K562 (cell line): ENCODE measurements at regions not wholly inside any gene's neighbourhood (a gene's known extent, or its start where the extent isn't known, plus 50 kb on each side); places are given as distances from the start of the nearest gene placed in this dataset.

Source experiments
- ATAC-seq: fragments of 200-7000 bp; cut with Tn5 transposase; 3 replicates; pipeline ENCODE4 v1.9.1; 2020; ENCODE audit warnings: moderate library complexity
- BruUV-seq: library from RNA; stranded (reverse); fragments of 400-500 nt; replicated peaks from 2 replicates; lab custom pipeline; 2021; lab: Mats Ljungman, UMichigan
- CTCF ChIA-PET: fragments of 300-600 bp; formaldehyde crosslinking; extraction: SDS; loops from one replicate; lab custom pipeline; 2021; ENCODE audit warnings: low intra/inter-chr PET ratio; lab: Yijun Ruan, JAX
- POLR2A ChIA-PET: fragments of 300-600, 350-650 bp; sonication (Branson Sonifier 250); formaldehyde crosslinking; extraction: SDS; loops from one replicate; lab custom pipeline; 2021; ENCODE audit warnings: antibody characterized with exemption, inconsistent platforms; lab: Yijun Ruan, JAX
- DNase-seq, 4 experiments: peaks; one replicate each; pipeline versions ENCODE4 v3.0.0 to v3.0.0-alpha.2; 2011 to 2018; ENCODE audit warnings: low spot score in 3 of 4, mixed read lengths in 3 of 4; ENCODE audit errors: extremely low read depth in 1 of 4
- FAIRE-seq: peaks from 2 replicates; lab custom pipeline; 2011; peaks lifted over from hg19 to GRCh38; lab: Jason Lieb, UNC
- H2AFZ ChIP-seq: 2 replicates; pipeline ENCODE4 v1.6.0; 2011; ENCODE audit warnings: low read depth, low read length, control low read depth, inconsistent platforms
- H3K27ac ChIP-seq: fragments of 200-600 bp; 3 replicates; pipeline ENCODE4 v1.8.0; 2011; ENCODE audit warnings: low read depth, mild to moderate bottlenecking, control low read depth, inconsistent platforms, low read length, moderate library complexity, mixed read lengths; ENCODE audit errors: extremely low read depth
- H3K27me3 ChIP-seq, 2 experiments: fragments of 300-600 bp in 1 of 2; 2 replicates in 1 of 2; 3 replicates in 1 of 2; pipeline versions ENCODE4 v1.6.0 to v1.8.0; 2011; ENCODE audit warnings: inconsistent platforms in 2 of 2, low read length in 2 of 2, mild to moderate bottlenecking in 1 of 2, mixed read lengths in 1 of 2, moderate library complexity in 1 of 2; ENCODE audit not compliant: control insufficient read depth in 2 of 2, insufficient read depth in 2 of 2
- H3K36me3 ChIP-seq: fragments of 300-600 bp; 3 replicates; pipeline ENCODE4 v1.8.0; 2011; ENCODE audit warnings: mild to moderate bottlenecking, low read length, inconsistent platforms; ENCODE audit not compliant: control insufficient read depth, insufficient read depth
- H3K4me1 ChIP-seq, 2 experiments: fragments of 200-600 bp in 1 of 2; replicated peaks in 1 of 2; 2 replicates in 1 of 2; 3 replicates in 1 of 2; pipeline versions ENCODE4 v1.5.1 to v1.8.0; 2011; ENCODE audit warnings: inconsistent platforms in 2 of 2, low read length in 2 of 2, mild to moderate bottlenecking in 1 of 2, mixed read lengths in 1 of 2, moderate library complexity in 1 of 2; ENCODE audit not compliant: control insufficient read depth in 2 of 2, insufficient read depth in 2 of 2
- H3K4me2 ChIP-seq: 2 replicates; pipeline ENCODE4 v1.6.1; 2011; ENCODE audit warnings: low read length, control low read depth, inconsistent platforms, mixed read lengths; ENCODE audit not compliant: insufficient read depth
- H3K4me3 ChIP-seq: fragments of 200-600 bp; sonication (generic), shearing (Covaris generic); 2 replicates; pipeline ENCODE4 v1.5.1; 2016; ENCODE audit warnings: control low read depth, inconsistent platforms
- H3K79me2 ChIP-seq: fragments of 200-600 bp; 3 replicates; pipeline ENCODE4 v1.8.0; 2011; ENCODE audit warnings: low read length, inconsistent platforms; ENCODE audit not compliant: control insufficient read depth, insufficient read depth
- H3K9ac ChIP-seq, 2 experiments: 2 replicates each; pipeline versions ENCODE4 v1.6.0 to v1.6.1; 2011; ENCODE audit warnings: low read depth in 2 of 2, low read length in 2 of 2, control low read depth in 1 of 2, inconsistent platforms in 1 of 2, mild to moderate bottlenecking in 1 of 2, mixed read lengths in 1 of 2; ENCODE audit not compliant: insufficient read depth in 1 of 2
- H3K9me1 ChIP-seq: one replicate; pipeline ENCODE4 v1.6.0; 2011; ENCODE audit warnings: inconsistent platforms, mild to moderate bottlenecking, low read length, moderate library complexity; ENCODE audit not compliant: control insufficient read depth, insufficient read depth
- H3K9me3 ChIP-seq: replicated peaks from 2 replicates; pipeline ENCODE4 v1.5.1; 2011; ENCODE audit warnings: low read depth, low read length, inconsistent platforms; ENCODE audit not compliant: control insufficient read depth, insufficient read depth
- H4K20me1 ChIP-seq: replicated peaks from 2 replicates; pipeline ENCODE4 v1.6.1; 2011; ENCODE audit warnings: low read length, inconsistent platforms, mixed read lengths; ENCODE audit not compliant: control insufficient read depth, insufficient read depth
- BCLAF1 ChIP-seq, 2 experiments: fragments of 450-650 bp in 1 of 2; IDR thresholded peaks; 2 replicates each; pipeline ENCODE4 v1.6.1; 2011 to 2017; ENCODE audit warnings: low read depth in 2 of 2, antibody characterized with exemption in 1 of 2, borderline replicate concordance in 1 of 2, low read length in 1 of 2, mild to moderate bottlenecking in 1 of 2, mixed read lengths in 1 of 2; ENCODE audit not compliant: control insufficient read depth in 1 of 2
- C11orf30 ChIP-seq: fragments of 450-650 bp; IDR thresholded peaks from 2 replicates; pipeline ENCODE4 v1.6.1; 2016; ENCODE audit warnings: low read depth, mild to moderate bottlenecking
- CTCF ChIP-seq, 3 experiments: IDR thresholded peaks in 2 of 3; conservative IDR thresholded peaks in 1 of 3; 2 replicates each; pipeline ENCODE4 v1.5.1; 2011 to 2012; ENCODE audit warnings: low read length in 3 of 3, mild to moderate bottlenecking in 3 of 3, control low read depth in 2 of 3, improper control_type of control experiment in 1 of 3, inconsistent platforms in 1 of 3, low read depth in 1 of 3, mixed read lengths in 1 of 3, moderate library complexity in 1 of 3; ENCODE audit not compliant: insufficient read depth in 2 of 3
- HNRNPL ChIP-seq: fragments of 200-400 bp; formaldehyde crosslinking; IDR thresholded peaks from 2 replicates; pipeline ENCODE4 v1.6.1; 2017; ENCODE audit warnings: low read depth, mild to moderate bottlenecking, low read length
- PHB ChIP-seq: fragments of 250-450 bp; sonication (Bioruptor Pico); IDR thresholded peaks from 2 replicates; pipeline ENCODE4 v1.5.0; 2021
- PHB2 ChIP-seq: fragments of 450-650 bp; IDR thresholded peaks from 2 replicates; pipeline ENCODE4 v1.6.1; 2017; ENCODE audit warnings: low read depth
- PTTG1 ChIP-seq: fragments of 450-650 bp; IDR thresholded peaks from 2 replicates; pipeline ENCODE4 v1.6.1; 2016; ENCODE audit warnings: low read depth, mild to moderate bottlenecking, missing genetic modification characterization, missing compliant biosample characterization
- RFX5 ChIP-seq: IDR thresholded peaks from 2 replicates; pipeline ENCODE4 v1.6.1; 2011; ENCODE audit warnings: low read depth, mild to moderate bottlenecking, improper control_type of control experiment, low read length
- TSC22D4 ChIP-seq: fragments of 450-650 bp; IDR thresholded peaks from 2 replicates; pipeline ENCODE4 v1.6.1; 2016; ENCODE audit warnings: missing genetic modification characterization, missing biosample characterization, control low read depth
- ZC3H8 ChIP-seq: fragments of 450-650 bp; IDR thresholded peaks from 2 replicates; pipeline ENCODE4 v1.6.1; 2017
- ZNF212 ChIP-seq: fragments of 450-650 bp; formaldehyde crosslinking; IDR thresholded peaks from 2 replicates; pipeline ENCODE4 v1.4.0; 2020; ENCODE audit warnings: mild to moderate bottlenecking
- ZNF518B ChIP-seq: fragments of 250-450 bp; sonication (Bioruptor Pico); IDR thresholded peaks from 2 replicates; pipeline ENCODE4 v1.5.0; 2021; ENCODE audit warnings: mild to moderate bottlenecking, moderate library complexity
- WGBS: fragments of 100-300 bp; shearing (Covaris generic); methylation state at CpG from one replicate; pipeline ENCODE4 v1.1.6; 2016; ENCODE audit warnings: low coverage, mixed read lengths; ENCODE audit not compliant: insufficient coverage; ENCODE audit errors: missing lambda C conversion rate; 5-methylcytosine and 5-hydroxymethylcytosine counted together
- in situ Hi-C: fragments of 300-500 bp; cut with MboI; formaldehyde crosslinking; loops from 4 replicates; pipeline ENCODE4 v1.15.0; 2018; ENCODE audit warnings: inconsistent platforms, mixed read lengths
- intact Hi-C: fragments of 100-400 bp; cut with micrococcal nuclease; formaldehyde crosslinking; loops from 2 replicates; pipeline ENCODE4 v1.14.2; 2022

GRCh38 chr2:209368406-209368805, 55.4 kb upstream of the MAP2 start (continued):
- no peak for TF ChIP-seq CTCF (IDR thresholded peaks at IDR 0.05 in 2 of 3, conservative IDR thresholded peaks at IDR 0.05 in 1 of 3; ENCODE audit: insufficient read depth in 2 of 3, low read depth in 1 of 3, low read length in 3 of 3)

- 0% methylated on average over 5 of the region's 5 CpGs for WGBS
- ChIA-PET POLR2A (no interaction called here), CTCF (no interaction called here)
- in situ Hi-C loops (no loop called here), intact Hi-C loops (no loop called here)
- no peak for ATAC-seq
- Histone ChIP-seq H3K9ac (no peak overlapping the region), H3K9me3 (no peaks in the 10 kb centered on the region), H4K20me1 (no peaks in the 10 kb centered on the region), H2AFZ (no peak overlapping the region), H3K4me2 (no peak overlapping the region), H3K27me3 (no peaks in the 10 kb centered on the region), H3K4me3 (no peak overlapping the region), H3K36me3 (no peaks in the 10 kb centered on the region), H3K79me2 (no peaks in the 10 kb centered on the region), H3K27ac (no peak overlapping the region), H3K9me1 (no peaks in the 10 kb centered on the region), H3K4me1 (no peaks in the 10 kb centered on the region)
- BruUV-seq = no TSS peak
- no peak for DNase-seq
- no peak for FAIRE-seq
- TF ChIP-seq PHB2 (no peak), PTTG1 (no peak), ZNF212 (no peak), ZNF518B (CRISPR knock-in tag) (no peak), PHB (no peak), BCLAF1 (IDR thresholded peaks at IDR 0.05; ENCODE audit: borderline replicate concordance in 1 of 2, control insufficient read depth in 1 of 2, low read depth in 2 of 2, low read length in 1 of 2) (no peak), ZC3H8 (no peak), RFX5 (no peak), HNRNPL (no peak), C11orf30 (no peak), TSC22D4 (tag) (no peak)
Observed at GRCh38 chr2:209368914-209369313, 54.9 kb upstream of the MAP2 start.
